22Rv1 (cell line): ENCODE measurements at regions not wholly inside any gene's neighbourhood (a gene's known extent, or its start where the extent isn't known, plus 50 kb on each side); places are given as distances from the start of the nearest gene placed in this dataset.

Experiments
- ZFX ChIP-seq: fragments of 450-650 bp; IDR thresholded peaks from 2 replicates; pipeline ENCODE4 v1.6.1; 2017; ENCODE audit warnings: antibody characterized with exemption, borderline replicate concordance
- TF ChIP-seq, protein P1 (sequence below): fragments of 450-650 bp; IDR thresholded peaks from 2 replicates; pipeline ENCODE4 v1.5.1; 2017; ENCODE audit warnings: mild to moderate bottlenecking

DNA sequence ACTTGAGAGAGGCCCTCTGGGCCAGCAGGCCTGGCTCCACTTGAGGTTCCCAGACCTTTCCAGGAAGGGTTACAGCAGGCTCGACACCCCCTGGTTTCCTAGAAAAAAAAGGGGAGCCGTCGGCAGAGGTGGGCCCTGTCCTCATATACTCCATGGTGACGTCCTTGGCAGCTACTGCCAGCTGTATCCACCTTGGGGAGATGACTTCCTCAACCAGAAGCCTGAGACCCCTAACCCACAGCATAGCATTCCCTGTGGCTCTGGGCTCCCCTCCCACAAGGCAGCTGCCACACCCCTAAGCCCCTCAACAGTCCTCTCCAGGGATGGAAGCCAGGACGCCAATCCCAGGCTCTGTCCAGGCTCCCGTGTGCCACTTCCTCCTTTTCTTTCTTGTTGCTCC lies 294.8 kb downstream of the CDC5L start:
- TF ChIP-seq, protein P1, sequence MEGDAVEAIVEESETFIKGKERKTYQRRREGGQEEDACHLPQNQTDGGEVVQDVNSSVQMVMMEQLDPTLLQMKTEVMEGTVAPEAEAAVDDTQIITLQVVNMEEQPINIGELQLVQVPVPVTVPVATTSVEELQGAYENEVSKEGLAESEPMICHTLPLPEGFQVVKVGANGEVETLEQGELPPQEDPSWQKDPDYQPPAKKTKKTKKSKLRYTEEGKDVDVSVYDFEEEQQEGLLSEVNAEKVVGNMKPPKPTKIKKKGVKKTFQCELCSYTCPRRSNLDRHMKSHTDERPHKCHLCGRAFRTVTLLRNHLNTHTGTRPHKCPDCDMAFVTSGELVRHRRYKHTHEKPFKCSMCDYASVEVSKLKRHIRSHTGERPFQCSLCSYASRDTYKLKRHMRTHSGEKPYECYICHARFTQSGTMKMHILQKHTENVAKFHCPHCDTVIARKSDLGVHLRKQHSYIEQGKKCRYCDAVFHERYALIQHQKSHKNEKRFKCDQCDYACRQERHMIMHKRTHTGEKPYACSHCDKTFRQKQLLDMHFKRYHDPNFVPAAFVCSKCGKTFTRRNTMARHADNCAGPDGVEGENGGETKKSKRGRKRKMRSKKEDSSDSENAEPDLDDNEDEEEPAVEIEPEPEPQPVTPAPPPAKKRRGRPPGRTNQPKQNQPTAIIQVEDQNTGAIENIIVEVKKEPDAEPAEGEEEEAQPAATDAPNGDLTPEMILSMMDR = no peak
- TF ChIP-seq ZFX = no peak
